SK-N-SH (cell line): ENCODE measurements at regions not wholly inside any gene's neighbourhood (a gene's known extent, or its start where the extent isn't known, plus 50 kb on each side); places are given as distances from the start of the nearest gene placed in this dataset.

Experiments
- CTCF ChIA-PET: fragments of 300-600, 350-600 bp; formaldehyde crosslinking; extraction: SDS; loops from one replicate; lab custom pipeline; 2021; lab: Yijun Ruan, JAX
- POLR2A ChIA-PET: fragments of 350-600 bp; sonication (Branson Sonifier 250); formaldehyde crosslinking; extraction: SDS; loops from one replicate; lab custom pipeline; 2020; ENCODE audit warnings: antibody characterized with exemption, inconsistent platforms; lab: Yijun Ruan, JAX
- DNase-seq: peaks from one replicate; pipeline ENCODE4 v3.0.0; 2012
- H2AFZ ChIP-seq: fragments of 200-600 bp; sonication (generic); 2 replicates; pipeline ENCODE4 v1.8.1; 2016; ENCODE audit warnings: antibody characterized with exemption, mild to moderate bottlenecking, low read depth
- H3F3A ChIP-seq: fragments of 200-600 bp; sonication (generic); replicated peaks from 2 replicates; pipeline ENCODE3; 2016; ENCODE audit warnings: antibody characterized with exemption, mild to moderate bottlenecking; ENCODE audit not compliant: insufficient read depth
- H3K27ac ChIP-seq, 2 experiments: fragments of 200-500 bp in 1 of 2; fragments of 200-600 bp in 1 of 2; sonication (Bioruptor generic) in 1 of 2; sonication (generic), shearing (Covaris generic) in 1 of 2; 2 replicates each; pipeline versions ENCODE4 v1.5.1 to v1.6.1; 2014 to 2016; ENCODE audit warnings: low read depth in 2 of 2, inconsistent platforms in 1 of 2, low read length in 1 of 2, mild to moderate bottlenecking in 1 of 2, mixed read lengths in 1 of 2
- H3K27me3 ChIP-seq: fragments of 200-600 bp; sonication (generic), shearing (Covaris generic); 2 replicates; pipeline ENCODE4 v1.6.1; 2016; ENCODE audit warnings: mixed run types; ENCODE audit not compliant: insufficient read depth
- H3K36me3 ChIP-seq, 2 experiments: fragments of 200-500 bp in 1 of 2; fragments of 200-600 bp in 1 of 2; sonication (Bioruptor generic) in 1 of 2; sonication (generic) in 1 of 2; replicated peaks in 1 of 2; 2 replicates each; pipeline versions ENCODE3 to v1.5.1; 2014 to 2016; ENCODE audit warnings: low read length in 1 of 2, mild to moderate bottlenecking in 1 of 2; ENCODE audit not compliant: insufficient read depth in 2 of 2, control insufficient read depth in 1 of 2
- H3K4me1 ChIP-seq, 2 experiments: fragments of 200-500 bp in 1 of 2; fragments of 200-600 bp in 1 of 2; sonication (Bioruptor generic) in 1 of 2; sonication (generic), shearing (Covaris generic) in 1 of 2; 2 replicates each; pipeline versions ENCODE4 v1.5.1 to v1.6.1; 2014 to 2016; ENCODE audit warnings: low read depth in 1 of 2, low read length in 1 of 2, mixed run types in 1 of 2; ENCODE audit not compliant: insufficient read depth in 2 of 2, control insufficient read depth in 1 of 2
- H3K4me2 ChIP-seq: fragments of 200-600 bp; sonication (generic), shearing (Covaris generic); 2 replicates; pipeline ENCODE4 v1.6.1; 2017; ENCODE audit warnings: mixed run types
- H3K4me3 ChIP-seq, 2 experiments: fragments of 200-500 bp in 1 of 2; fragments of 200-600 bp in 1 of 2; sonication (Bioruptor generic) in 1 of 2; sonication (generic), shearing (Covaris generic) in 1 of 2; 2 replicates each; pipeline versions ENCODE4 v1.5.1 to v1.8.1; 2014 to 2016; ENCODE audit warnings: low read depth in 2 of 2, inconsistent platforms in 1 of 2, low read length in 1 of 2, mild to moderate bottlenecking in 1 of 2, mixed read lengths in 1 of 2, moderate library complexity in 1 of 2
- H3K79me2 ChIP-seq: fragments of 200-600 bp; sonication (generic); 2 replicates; pipeline ENCODE4 v1.8.1; 2017; ENCODE audit warnings: mild to moderate bottlenecking; ENCODE audit not compliant: insufficient read depth
- H3K9ac ChIP-seq: fragments of 200-600 bp; sonication (generic); 2 replicates; pipeline ENCODE4 v1.6.1; 2017; ENCODE audit warnings: mixed run types
- H3K9me2 ChIP-seq: fragments of 200-600 bp; sonication (generic); 2 replicates; pipeline ENCODE4 v1.6.1; 2017; ENCODE audit warnings: mixed run types
- H3K9me3 ChIP-seq: fragments of 200-600 bp; sonication (generic); 2 replicates; pipeline ENCODE4 v1.6.1; 2017; ENCODE audit warnings: mixed run types, mild to moderate bottlenecking, moderate library complexity
- H4K20me1 ChIP-seq: fragments of 200-600 bp; sonication (generic); 2 replicates; pipeline ENCODE4 v1.6.1; 2017; ENCODE audit warnings: mild to moderate bottlenecking, mixed run types; ENCODE audit not compliant: insufficient read depth
- CHD2 ChIP-seq: fragments of 150-350 bp; IDR thresholded peaks from 2 replicates; pipeline ENCODE4 v1.6.1; 2018; ENCODE audit warnings: low read length; ENCODE audit not compliant: partially characterized antibody
- ELF1 ChIP-seq: IDR thresholded peaks from 2 replicates; pipeline ENCODE4 v1.4.0; 2012
- EP300 ChIP-seq, 2 experiments: IDR thresholded peaks; 2 replicates each; pipeline versions ENCODE4 v1.4.0 to v1.6.1; 2012; ENCODE audit warnings: borderline replicate concordance in 1 of 2, low read depth in 1 of 2, low read length in 1 of 2
- EZH2phosphoT487 ChIP-seq: fragments of 200-600 bp; sonication (generic); IDR thresholded peaks from 2 replicates; pipeline ENCODE4 v1.6.1; 2017; ENCODE audit warnings: low read depth, mixed run types, mild to moderate bottlenecking, antibody characterized with exemption, moderate library complexity, borderline replicate concordance
- FOSL2 ChIP-seq: IDR thresholded peaks from 2 replicates; pipeline ENCODE4 v1.4.0; 2012; ENCODE audit warnings: low read depth, mild to moderate bottlenecking, moderate library complexity, borderline replicate concordance
- FOXJ3 ChIP-seq: sonication (generic); formaldehyde crosslinking; IDR thresholded peaks from 2 replicates; pipeline ENCODE4 v1.5.1; 2020; ENCODE audit warnings: mild to moderate bottlenecking, missing genetic modification reagents
- FOXM1 ChIP-seq: IDR thresholded peaks from 2 replicates; pipeline ENCODE4 v1.4.0; 2012; ENCODE audit warnings: low read depth, mild to moderate bottlenecking
- GABPA ChIP-seq: IDR thresholded peaks from 2 replicates; pipeline ENCODE4 v1.4.0; 2012; ENCODE audit warnings: low read depth, mild to moderate bottlenecking
- GATA2 ChIP-seq: sonication (generic); formaldehyde crosslinking; IDR thresholded peaks from 2 replicates; pipeline ENCODE4 v1.5.0; 2020; ENCODE audit warnings: mild to moderate bottlenecking, missing genetic modification reagents
- JUND ChIP-seq: IDR thresholded peaks from 2 replicates; pipeline ENCODE4 v1.4.0; 2012
- MEF2A ChIP-seq: IDR thresholded peaks from 2 replicates; pipeline ENCODE4 v1.4.0; 2012; ENCODE audit warnings: low read depth, borderline replicate concordance
- MXI1 ChIP-seq: IDR thresholded peaks from 2 replicates; pipeline ENCODE4 v1.6.1; 2012; ENCODE audit warnings: mild to moderate bottlenecking, low read depth, low read length, improper control_type of control experiment
- NFIC ChIP-seq: IDR thresholded peaks from 2 replicates; pipeline ENCODE4 v1.4.0; 2012; ENCODE audit warnings: borderline replicate concordance
- NRF1 ChIP-seq: IDR thresholded peaks from 2 replicates; pipeline ENCODE4 v1.6.1; 2012; ENCODE audit warnings: low read depth, mild to moderate bottlenecking, low read length
- RAD21 ChIP-seq: IDR thresholded peaks from 2 replicates; pipeline ENCODE4 v1.6.1; 2012; ENCODE audit warnings: mild to moderate bottlenecking, low read length
- RCOR1 ChIP-seq: fragments of 150-350 bp; IDR thresholded peaks from 2 replicates; pipeline ENCODE4 v1.6.1; 2017; ENCODE audit warnings: antibody characterized with exemption, low read length
- RFX5 ChIP-seq: IDR thresholded peaks from 2 replicates; pipeline ENCODE4 v1.6.1; 2012; ENCODE audit warnings: mild to moderate bottlenecking, improper control_type of control experiment, low read length
- RXRA ChIP-seq: IDR thresholded peaks from 2 replicates; pipeline ENCODE4 v1.4.0; 2012; ENCODE audit warnings: low read depth, mild to moderate bottlenecking, borderline replicate concordance
- SIN3A ChIP-seq: IDR thresholded peaks from 2 replicates; pipeline ENCODE4 v1.6.1; 2012; ENCODE audit warnings: low read depth, mild to moderate bottlenecking, low read length, moderate library complexity, borderline replicate concordance
- SMC3 ChIP-seq: IDR thresholded peaks from 2 replicates; pipeline ENCODE4 v1.6.1; 2012; ENCODE audit warnings: low read depth, low read length, improper control_type of control experiment
- TAF1 ChIP-seq: IDR thresholded peaks from 2 replicates; pipeline ENCODE4 v1.6.1; 2012; ENCODE audit warnings: low read depth, mild to moderate bottlenecking, low read length, moderate library complexity, borderline replicate concordance
- TCF12 ChIP-seq: IDR thresholded peaks from 2 replicates; pipeline ENCODE4 v1.4.0; 2012
- TEAD4 ChIP-seq: IDR thresholded peaks from 2 replicates; pipeline ENCODE4 v1.4.0; 2012; ENCODE audit warnings: mild to moderate bottlenecking, borderline replicate concordance; ENCODE audit not compliant: insufficient read depth
- YY1 ChIP-seq: IDR thresholded peaks from 2 replicates; pipeline ENCODE4 v1.4.0; 2012; ENCODE audit warnings: low read depth, mild to moderate bottlenecking
- WGBS: methylation state at CpG from one replicate; pipeline ENCODE4 v1.1.6; 2017; ENCODE audit warnings: low lambda C conversion rate; 5-methylcytosine and 5-hydroxymethylcytosine counted together
- TF ChIP-seq, protein P1 (sequence below): IDR thresholded peaks from 2 replicates; pipeline ENCODE4 v1.4.0; 2012; ENCODE audit warnings: low read depth, borderline replicate concordance
- TF ChIP-seq, protein P2 (sequence below): IDR thresholded peaks from 2 replicates; pipeline ENCODE4 v1.6.1; 2012; ENCODE audit warnings: mild to moderate bottlenecking, low read depth, low read length, moderate library complexity
- TF ChIP-seq, protein P3 (sequence below): IDR thresholded peaks from 2 replicates; pipeline ENCODE4; 2012
- TF ChIP-seq, protein P4 (sequence below): IDR thresholded peaks from 2 replicates; pipeline ENCODE4 v1.4.0; 2012; ENCODE audit warnings: low read depth
- TF ChIP-seq, protein P5 (sequence below): fragments of 150-350 bp; IDR thresholded peaks from 2 replicates; pipeline ENCODE4 v1.6.1; 2016; ENCODE audit warnings: mild to moderate bottlenecking, low read depth, low read length

DNA sequence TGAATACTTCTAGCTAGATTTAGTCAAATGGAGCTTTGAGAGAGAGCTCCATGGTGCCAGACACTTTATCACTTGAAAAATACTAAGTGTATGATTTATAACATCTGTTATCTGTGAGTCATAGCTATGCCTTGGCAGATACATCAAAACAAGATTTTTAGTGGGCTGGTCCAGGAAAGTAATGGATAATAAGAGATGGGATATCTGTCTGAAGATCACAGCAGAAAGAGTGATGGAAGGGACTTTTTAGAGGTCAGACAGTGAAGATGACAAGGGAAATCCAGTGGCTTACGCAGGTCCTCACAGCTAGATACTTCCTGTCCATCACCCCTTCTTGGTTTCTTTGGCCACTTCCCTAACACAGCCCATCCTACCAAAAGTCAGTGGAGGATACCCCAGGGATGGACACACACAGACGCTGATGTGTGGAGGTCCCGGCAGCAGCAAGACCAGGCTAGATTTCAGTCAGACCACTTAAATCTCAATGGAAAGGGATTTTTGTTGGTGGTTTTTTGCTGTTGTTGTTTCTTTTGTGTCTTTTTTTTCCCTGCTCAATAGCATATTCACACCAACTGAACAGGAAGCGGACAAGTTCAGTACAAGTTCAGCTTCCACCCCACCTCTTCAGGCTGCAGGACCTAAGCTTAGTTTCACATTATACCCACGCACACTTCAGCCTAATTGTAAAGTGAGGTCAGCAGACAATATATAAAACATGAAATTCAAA lies 209.3 kb downstream of the ALDH8A1 start:
- ChIA-PET CTCF (interaction anchor here (0.7 to 2.6 kb wide), 19 partner anchors 11 to 567 kb away, joined by 3 to 14 read pairs (median 4); no protein-coding TSS in a partner anchor), POLR2A (no interaction called here)
- no peaks in the 10 kb centered on the region for H3K9me3 ChIP-seq
- H3K27me3 ChIP-seq = no peaks in the 10 kb centered on the region
- H3K4me3 ChIP-seq = no peak overlapping the region
- H3K4me1 ChIP-seq = peaks cover 6 to 16% of the 10 kb centered on the region in 2 experiments; a peak in 3 of 4 replicates
- H3K9ac ChIP-seq = no peak overlapping the region
- H3K27ac ChIP-seq = peak overlapping the region; percentile 69 to 92
- H3K36me3 ChIP-seq = no peaks in the 10 kb centered on the region
- peaks cover 20% of the 10 kb centered on the region for H3F3A ChIP-seq
- peak overlapping the region; percentile 64; the same call in 1 of the 2 replicates for H3K4me2 ChIP-seq
- peak; percentile 20 for DNase-seq
- no peaks in the 10 kb centered on the region for H4K20me1 ChIP-seq
- H3K79me2 ChIP-seq = no peaks in the 10 kb centered on the region
- no peaks in the 10 kb centered on the region for H3K9me2 ChIP-seq
- H2AFZ ChIP-seq = no peak overlapping the region
- 47% methylated on average over 5 of the region's 5 CpGs for WGBS
- no peak for TF ChIP-seq SIN3A
- TF ChIP-seq CHD2 = no peak
- TF ChIP-seq EP300 (IDR thresholded peaks at IDR 0.05; ENCODE audit: borderline replicate concordance in 1 of 2, low read depth in 1 of 2, low read length in 1 of 2) = peak; percentile 62 to 76
- TF ChIP-seq MXI1 = no peak
- no peak for TF ChIP-seq YY1
- TF ChIP-seq, protein P1, sequence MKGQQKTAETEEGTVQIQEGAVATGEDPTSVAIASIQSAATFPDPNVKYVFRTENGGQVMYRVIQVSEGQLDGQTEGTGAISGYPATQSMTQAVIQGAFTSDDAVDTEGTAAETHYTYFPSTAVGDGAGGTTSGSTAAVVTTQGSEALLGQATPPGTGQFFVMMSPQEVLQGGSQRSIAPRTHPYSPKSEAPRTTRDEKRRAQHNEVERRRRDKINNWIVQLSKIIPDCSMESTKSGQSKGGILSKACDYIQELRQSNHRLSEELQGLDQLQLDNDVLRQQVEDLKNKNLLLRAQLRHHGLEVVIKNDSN = no peak
- TF ChIP-seq RXRA = no peak; the same call in 1 of the 2 replicates
- TF ChIP-seq, protein P2, sequence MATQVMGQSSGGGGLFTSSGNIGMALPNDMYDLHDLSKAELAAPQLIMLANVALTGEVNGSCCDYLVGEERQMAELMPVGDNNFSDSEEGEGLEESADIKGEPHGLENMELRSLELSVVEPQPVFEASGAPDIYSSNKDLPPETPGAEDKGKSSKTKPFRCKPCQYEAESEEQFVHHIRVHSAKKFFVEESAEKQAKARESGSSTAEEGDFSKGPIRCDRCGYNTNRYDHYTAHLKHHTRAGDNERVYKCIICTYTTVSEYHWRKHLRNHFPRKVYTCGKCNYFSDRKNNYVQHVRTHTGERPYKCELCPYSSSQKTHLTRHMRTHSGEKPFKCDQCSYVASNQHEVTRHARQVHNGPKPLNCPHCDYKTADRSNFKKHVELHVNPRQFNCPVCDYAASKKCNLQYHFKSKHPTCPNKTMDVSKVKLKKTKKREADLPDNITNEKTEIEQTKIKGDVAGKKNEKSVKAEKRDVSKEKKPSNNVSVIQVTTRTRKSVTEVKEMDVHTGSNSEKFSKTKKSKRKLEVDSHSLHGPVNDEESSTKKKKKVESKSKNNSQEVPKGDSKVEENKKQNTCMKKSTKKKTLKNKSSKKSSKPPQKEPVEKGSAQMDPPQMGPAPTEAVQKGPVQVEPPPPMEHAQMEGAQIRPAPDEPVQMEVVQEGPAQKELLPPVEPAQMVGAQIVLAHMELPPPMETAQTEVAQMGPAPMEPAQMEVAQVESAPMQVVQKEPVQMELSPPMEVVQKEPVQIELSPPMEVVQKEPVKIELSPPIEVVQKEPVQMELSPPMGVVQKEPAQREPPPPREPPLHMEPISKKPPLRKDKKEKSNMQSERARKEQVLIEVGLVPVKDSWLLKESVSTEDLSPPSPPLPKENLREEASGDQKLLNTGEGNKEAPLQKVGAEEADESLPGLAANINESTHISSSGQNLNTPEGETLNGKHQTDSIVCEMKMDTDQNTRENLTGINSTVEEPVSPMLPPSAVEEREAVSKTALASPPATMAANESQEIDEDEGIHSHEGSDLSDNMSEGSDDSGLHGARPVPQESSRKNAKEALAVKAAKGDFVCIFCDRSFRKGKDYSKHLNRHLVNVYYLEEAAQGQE = no peak
- TF ChIP-seq FOXJ3 (CRISPR knock-in tag) = no peak
- peak; percentile 75; the same call in 1 of the 2 replicates for TF ChIP-seq TEAD4
- peak; percentile 13; the same call in 1 of the 2 replicates for TF ChIP-seq RCOR1
- no peak for TF ChIP-seq GABPA
- peak; percentile 7; the same call in 1 of the 2 replicates for TF ChIP-seq GATA2
- TF ChIP-seq RFX5 = no peak
- TF ChIP-seq, protein P3, sequence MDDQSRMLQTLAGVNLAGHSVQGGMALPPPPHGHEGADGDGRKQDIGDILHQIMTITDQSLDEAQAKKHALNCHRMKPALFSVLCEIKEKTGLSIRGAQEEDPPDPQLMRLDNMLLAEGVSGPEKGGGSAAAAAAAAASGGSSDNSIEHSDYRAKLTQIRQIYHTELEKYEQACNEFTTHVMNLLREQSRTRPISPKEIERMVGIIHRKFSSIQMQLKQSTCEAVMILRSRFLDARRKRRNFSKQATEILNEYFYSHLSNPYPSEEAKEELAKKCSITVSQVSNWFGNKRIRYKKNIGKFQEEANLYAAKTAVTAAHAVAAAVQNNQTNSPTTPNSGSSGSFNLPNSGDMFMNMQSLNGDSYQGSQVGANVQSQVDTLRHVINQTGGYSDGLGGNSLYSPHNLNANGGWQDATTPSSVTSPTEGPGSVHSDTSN = peak; percentile 91
- TF ChIP-seq NFIC = peak; percentile 85
- TF ChIP-seq SMC3 = no peak
- TF ChIP-seq FOXM1 = no peak
- TF ChIP-seq FOSL2 = peak; percentile 92
- TF ChIP-seq NRF1 = no peak
- TF ChIP-seq, protein P4, sequence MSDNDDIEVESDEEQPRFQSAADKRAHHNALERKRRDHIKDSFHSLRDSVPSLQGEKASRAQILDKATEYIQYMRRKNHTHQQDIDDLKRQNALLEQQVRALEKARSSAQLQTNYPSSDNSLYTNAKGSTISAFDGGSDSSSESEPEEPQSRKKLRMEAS = 0 out of 2 replicates have a peak, but pooled peaks have one; percentile 27
- TF ChIP-seq, protein P5, sequence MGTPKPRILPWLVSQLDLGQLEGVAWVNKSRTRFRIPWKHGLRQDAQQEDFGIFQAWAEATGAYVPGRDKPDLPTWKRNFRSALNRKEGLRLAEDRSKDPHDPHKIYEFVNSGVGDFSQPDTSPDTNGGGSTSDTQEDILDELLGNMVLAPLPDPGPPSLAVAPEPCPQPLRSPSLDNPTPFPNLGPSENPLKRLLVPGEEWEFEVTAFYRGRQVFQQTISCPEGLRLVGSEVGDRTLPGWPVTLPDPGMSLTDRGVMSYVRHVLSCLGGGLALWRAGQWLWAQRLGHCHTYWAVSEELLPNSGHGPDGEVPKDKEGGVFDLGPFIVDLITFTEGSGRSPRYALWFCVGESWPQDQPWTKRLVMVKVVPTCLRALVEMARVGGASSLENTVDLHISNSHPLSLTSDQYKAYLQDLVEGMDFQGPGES = no peak
- TF ChIP-seq MEF2A = no peak
- TF ChIP-seq TCF12 = peak; percentile 93
- TF ChIP-seq TAF1 = no peak
- peak; percentile 90 for TF ChIP-seq JUND
- TF ChIP-seq EZH2phosphoT487 = no peak
- no peak for TF ChIP-seq ELF1
- TF ChIP-seq RAD21 = no peak
